ENCODE measurements at regions not wholly inside any gene's neighbourhood (a gene's known extent, or its start where the extent isn't known, plus 50 kb on each side); places are given as distances from the start of the nearest gene placed in this dataset.
"Not testable (repeated sequence)": the region's sequence is repeated elsewhere in the genome, so short reads cannot be mapped to it uniquely, and the experiment has no call there.

- Histone ChIP-seq H3K79me2 (ENCODE audit: insufficient read depth, low read length) (no peaks in the 10 kb centered on the region), H3K4me3 (ENCODE audit: low read depth in 1 of 2, low read length in 2 of 2) (no peak overlapping the region), H3K9me3 (ENCODE audit: insufficient read depth, low read length, severe bottlenecking) (peaks cover 3% of the 10 kb centered on the region), H3K4me2 (ENCODE audit: insufficient read depth, low read length) (no peak overlapping the region), H3K27me3 (ENCODE audit: insufficient read depth, low read length, poor library complexity) (no peaks in the 10 kb centered on the region), H3K4me1 (ENCODE audit: insufficient read depth, low read length) (no peaks in the 10 kb centered on the region), H4K20me1 (ENCODE audit: insufficient read depth, low read length) (no peaks in the 10 kb centered on the region), H3K9ac (ENCODE audit: low read depth, low read length) (no peak overlapping the region), H3K36me3 (ENCODE audit: insufficient read depth, low read length) (no peaks in the 10 kb centered on the region), H2AFZ (ENCODE audit: low read depth, low read length) (no peak overlapping the region; the same call in 1 of the 2 replicates), H3K27ac (ENCODE audit: low read length) (no peak overlapping the region)
- DNase-seq (no peak), ATAC-seq (ENCODE audit: insufficient read depth, low read depth) (no peak)
- TF ChIP-seq CTCF (IDR thresholded peaks at IDR 0.05; ENCODE audit: borderline replicate concordance, extremely low read depth, low read length, poor library complexity, severe bottlenecking) (no peak), EZH2 (IDR thresholded peaks at IDR 0.05; ENCODE audit: borderline replicate concordance, low read depth, low read length, severe bottlenecking) (no peak)
Observed at GRCh38 chr13:44676534-44676933, 100.4 kb upstream of the TSC22D1 start.

- no peak overlapping the region for H3K4me3 ChIP-seq (ENCODE audit: low read depth in 1 of 2, low read length in 2 of 2)
- no peaks in the 10 kb centered on the region for H3K4me1 ChIP-seq (ENCODE audit: insufficient read depth, low read length)
- no peaks in the 10 kb centered on the region for H3K9me3 ChIP-seq (ENCODE audit: insufficient read depth, low read length, severe bottlenecking)
- no peaks in the 10 kb centered on the region for H3K36me3 ChIP-seq (ENCODE audit: insufficient read depth, low read length)
- no peaks in the 10 kb centered on the region for H4K20me1 ChIP-seq (ENCODE audit: insufficient read depth, low read length)
- no peaks in the 10 kb centered on the region for H3K79me2 ChIP-seq (ENCODE audit: insufficient read depth, low read length)
- no peak for TF ChIP-seq CTCF (IDR thresholded peaks at IDR 0.05; ENCODE audit: borderline replicate concordance, extremely low read depth, low read length, poor library complexity, severe bottlenecking)
- TF ChIP-seq EZH2 (IDR thresholded peaks at IDR 0.05; ENCODE audit: borderline replicate concordance, low read depth, low read length, severe bottlenecking) = no peak
- H2AFZ ChIP-seq (ENCODE audit: low read depth, low read length) = no peak overlapping the region
- ATAC-seq (ENCODE audit: insufficient read depth, low read depth) (no peak), DNase-seq (no peak)
- H3K27ac ChIP-seq (ENCODE audit: low read length) = no peak overlapping the region
- no peaks in the 10 kb centered on the region for H3K27me3 ChIP-seq (ENCODE audit: insufficient read depth, low read length, poor library complexity)
- no peak overlapping the region for H3K4me2 ChIP-seq (ENCODE audit: insufficient read depth, low read length)
- no peak overlapping the region for H3K9ac ChIP-seq (ENCODE audit: low read depth, low read length)
Observed at GRCh38 chr13:44669534-44669933, 93.4 kb upstream of the TSC22D1 start.

GRCh38 chr13:44668688-44669087 lies 92.6 kb upstream of the TSC22D1 start:
- DNase-seq (no peak), ATAC-seq (ENCODE audit: insufficient read depth, low read depth) (no peak)
- Histone ChIP-seq H3K27ac (ENCODE audit: low read length) (no peak overlapping the region), H3K4me2 (ENCODE audit: insufficient read depth, low read length) (no peak overlapping the region), H3K4me1 (ENCODE audit: insufficient read depth, low read length) (no peaks in the 10 kb centered on the region), H3K9ac (ENCODE audit: low read depth, low read length) (no peak overlapping the region), H3K27me3 (ENCODE audit: insufficient read depth, low read length, poor library complexity) (no peaks in the 10 kb centered on the region), H2AFZ (ENCODE audit: low read depth, low read length) (no peak overlapping the region), H3K4me3 (ENCODE audit: low read depth in 1 of 2, low read length in 2 of 2) (no peak overlapping the region), H4K20me1 (ENCODE audit: insufficient read depth, low read length) (no peaks in the 10 kb centered on the region), H3K79me2 (ENCODE audit: insufficient read depth, low read length) (no peaks in the 10 kb centered on the region), H3K9me3 (ENCODE audit: insufficient read depth, low read length, severe bottlenecking) (no peaks in the 10 kb centered on the region), H3K36me3 (ENCODE audit: insufficient read depth, low read length) (no peaks in the 10 kb centered on the region)
- TF ChIP-seq EZH2 (IDR thresholded peaks at IDR 0.05; ENCODE audit: borderline replicate concordance, low read depth, low read length, severe bottlenecking) (no peak), CTCF (IDR thresholded peaks at IDR 0.05; ENCODE audit: borderline replicate concordance, extremely low read depth, low read length, poor library complexity, severe bottlenecking) (no peak)

DNA sequence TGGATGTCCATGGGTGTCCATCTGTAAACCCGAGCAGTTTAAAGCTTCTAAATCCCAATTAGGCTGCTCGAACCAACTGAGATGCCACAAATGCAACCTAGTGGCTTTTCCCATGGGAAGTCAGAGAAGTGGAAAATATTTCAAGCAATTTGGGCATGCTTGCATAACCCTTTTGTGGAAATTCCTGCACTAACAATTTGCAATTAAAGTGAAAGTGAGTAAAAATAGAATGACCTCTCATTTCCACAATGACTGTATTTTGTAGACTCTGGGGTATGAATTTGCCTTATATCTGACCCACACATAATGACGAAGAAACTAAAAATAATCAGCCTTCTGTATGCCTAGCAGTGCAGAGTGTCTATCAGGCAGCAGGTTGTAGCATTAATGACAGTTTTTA lies 91.8 kb upstream of the TSC22D1 start:
- no peak overlapping the region for H3K27ac ChIP-seq (ENCODE audit: low read length)
- H3K4me3 ChIP-seq (ENCODE audit: low read depth in 1 of 2, low read length in 2 of 2) = no peak overlapping the region
- no peak for ATAC-seq (ENCODE audit: insufficient read depth, low read depth)
- no peak for DNase-seq
- H4K20me1 ChIP-seq (ENCODE audit: insufficient read depth, low read length) = no peaks in the 10 kb centered on the region
- H3K36me3 ChIP-seq (ENCODE audit: insufficient read depth, low read length) = no peaks in the 10 kb centered on the region
- TF ChIP-seq EZH2 (IDR thresholded peaks at IDR 0.05; ENCODE audit: borderline replicate concordance, low read depth, low read length, severe bottlenecking) (no peak), CTCF (IDR thresholded peaks at IDR 0.05; ENCODE audit: borderline replicate concordance, extremely low read depth, low read length, poor library complexity, severe bottlenecking) (no peak)
- no peaks in the 10 kb centered on the region for H3K79me2 ChIP-seq (ENCODE audit: insufficient read depth, low read length)
- H3K4me1 ChIP-seq (ENCODE audit: insufficient read depth, low read length) = no peaks in the 10 kb centered on the region
- H2AFZ ChIP-seq (ENCODE audit: low read depth, low read length) = no peak overlapping the region
- H3K27me3 ChIP-seq (ENCODE audit: insufficient read depth, low read length, poor library complexity) = no peaks in the 10 kb centered on the region
- no peak overlapping the region for H3K9ac ChIP-seq (ENCODE audit: low read depth, low read length)
- H3K9me3 ChIP-seq (ENCODE audit: insufficient read depth, low read length, severe bottlenecking) = no peaks in the 10 kb centered on the region
- no peak overlapping the region for H3K4me2 ChIP-seq (ENCODE audit: insufficient read depth, low read length)

- H3K9me3 ChIP-seq (ENCODE audit: insufficient read depth, low read length, severe bottlenecking); DNase-seq; H4K20me1 ChIP-seq (ENCODE audit: insufficient read depth, low read length); H3K4me3 ChIP-seq (ENCODE audit: low read depth in 1 of 2, low read length in 2 of 2); H3K4me2 ChIP-seq (ENCODE audit: insufficient read depth, low read length); H3K4me1 ChIP-seq (ENCODE audit: insufficient read depth, low read length); H3K9ac ChIP-seq (ENCODE audit: low read depth, low read length); H3K27me3 ChIP-seq (ENCODE audit: insufficient read depth, low read length, poor library complexity); ATAC-seq (ENCODE audit: insufficient read depth, low read depth); H3K36me3 ChIP-seq (ENCODE audit: insufficient read depth, low read length); H3K79me2 ChIP-seq (ENCODE audit: insufficient read depth, low read length); H2AFZ ChIP-seq (ENCODE audit: low read depth, low read length); H3K27ac ChIP-seq (ENCODE audit: low read length): not testable (repeated sequence)
Observed at GRCh38 chr13:44666538-44666937, 90.4 kb upstream of the TSC22D1 start.
